ENCODE measurements at regions not wholly inside any gene's neighbourhood (a gene's known extent, or its start where the extent isn't known, plus 50 kb on each side); places are given as distances from the start of the nearest gene placed in this dataset. TPM values are rescaled to one million over a fixed set of nuclear protein-coding genes. Genes with fewer than 3 reads are reported as not detected.

Small RNA genes in the stretch of these regions (microRNA-seq; reads per million reads assigned to microRNA genes)
- 1.6 reads per million for gene MIR5100

Small RNA genes in the stretch of these regions (small RNA-seq; reads per million reads assigned to genes)
- not detected for gene MIR5100 (ENCODE audit: low replicate concordance)
